GM21737 (cell line): ENCODE measurements at regions not wholly inside any gene's neighbourhood (a gene's known extent, or its start where the extent isn't known, plus 50 kb on each side); places are given as distances from the start of the nearest gene placed in this dataset.

Experiments
- ATAC-seq: cut with Tn5 transposase; IDR thresholded peaks from one replicate; pipeline ENCODE4 v1.9.1; 2021; ENCODE audit warnings: mild to moderate bottlenecking, moderate library complexity; ENCODE audit not compliant: unreplicated experiment

DNA sequence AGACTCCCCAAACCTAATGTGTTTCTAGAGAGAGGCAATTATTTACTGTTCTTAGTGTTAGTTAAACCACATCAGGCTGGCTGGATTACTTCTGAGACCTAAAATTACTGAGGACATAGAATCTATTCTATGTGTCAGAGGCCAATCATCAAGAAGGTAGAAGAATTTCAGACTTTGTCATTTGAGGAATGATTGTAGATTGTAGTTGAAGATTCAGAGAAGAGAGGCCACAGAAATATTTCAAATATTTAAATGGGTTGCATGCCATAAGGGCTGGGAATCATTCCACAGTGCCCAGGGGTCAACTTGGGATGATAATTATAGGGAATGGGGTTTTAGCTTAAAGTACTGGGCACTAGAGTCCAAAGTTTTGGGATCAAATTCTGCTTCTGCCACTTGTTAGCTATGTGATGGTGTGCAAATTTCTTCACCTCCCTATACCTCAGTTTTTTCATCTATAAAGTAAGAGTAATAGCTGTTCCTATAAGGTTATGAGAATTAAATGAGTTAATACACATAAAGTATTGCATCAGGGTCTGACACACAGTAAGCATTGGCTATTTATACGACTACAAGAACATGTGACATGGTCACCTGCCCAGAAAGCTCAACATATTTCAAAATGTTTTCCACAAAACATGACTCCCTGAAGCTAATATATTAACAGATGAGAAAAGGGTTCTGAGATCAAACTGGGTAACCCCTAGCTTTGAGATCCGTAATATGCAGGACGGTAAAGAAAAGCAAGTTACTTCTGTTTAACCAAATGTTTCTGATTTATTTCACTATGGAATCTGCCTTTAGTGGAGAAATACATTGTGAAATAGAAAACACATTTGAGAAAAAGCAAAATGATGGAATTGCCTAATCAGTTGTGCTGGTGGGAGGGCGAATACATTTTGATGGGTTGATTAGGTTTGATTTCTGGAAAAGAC lies 69.7 kb upstream of the SPAG17 start:
- no peak for ATAC-seq

DNA sequence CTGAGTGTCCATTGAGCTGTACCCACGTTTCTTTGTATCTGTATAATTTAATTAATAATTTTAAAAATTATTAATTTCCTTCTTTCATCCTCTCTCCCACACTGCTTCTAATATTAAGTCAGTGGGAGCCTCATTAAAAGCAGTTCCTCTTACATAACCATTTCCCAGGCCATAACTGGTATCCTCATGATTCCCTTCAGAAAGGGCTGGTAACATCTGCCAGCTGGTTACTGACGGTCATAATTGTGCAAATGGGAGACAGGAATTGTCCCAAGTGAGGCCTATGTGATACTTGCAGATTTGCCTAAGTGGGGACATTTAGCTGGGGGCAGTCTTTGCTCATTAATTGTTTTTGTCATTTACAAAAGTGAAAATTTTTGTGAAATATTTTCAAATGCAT lies 69.0 kb upstream of the SPAG17 start:
- no peak for ATAC-seq

DNA sequence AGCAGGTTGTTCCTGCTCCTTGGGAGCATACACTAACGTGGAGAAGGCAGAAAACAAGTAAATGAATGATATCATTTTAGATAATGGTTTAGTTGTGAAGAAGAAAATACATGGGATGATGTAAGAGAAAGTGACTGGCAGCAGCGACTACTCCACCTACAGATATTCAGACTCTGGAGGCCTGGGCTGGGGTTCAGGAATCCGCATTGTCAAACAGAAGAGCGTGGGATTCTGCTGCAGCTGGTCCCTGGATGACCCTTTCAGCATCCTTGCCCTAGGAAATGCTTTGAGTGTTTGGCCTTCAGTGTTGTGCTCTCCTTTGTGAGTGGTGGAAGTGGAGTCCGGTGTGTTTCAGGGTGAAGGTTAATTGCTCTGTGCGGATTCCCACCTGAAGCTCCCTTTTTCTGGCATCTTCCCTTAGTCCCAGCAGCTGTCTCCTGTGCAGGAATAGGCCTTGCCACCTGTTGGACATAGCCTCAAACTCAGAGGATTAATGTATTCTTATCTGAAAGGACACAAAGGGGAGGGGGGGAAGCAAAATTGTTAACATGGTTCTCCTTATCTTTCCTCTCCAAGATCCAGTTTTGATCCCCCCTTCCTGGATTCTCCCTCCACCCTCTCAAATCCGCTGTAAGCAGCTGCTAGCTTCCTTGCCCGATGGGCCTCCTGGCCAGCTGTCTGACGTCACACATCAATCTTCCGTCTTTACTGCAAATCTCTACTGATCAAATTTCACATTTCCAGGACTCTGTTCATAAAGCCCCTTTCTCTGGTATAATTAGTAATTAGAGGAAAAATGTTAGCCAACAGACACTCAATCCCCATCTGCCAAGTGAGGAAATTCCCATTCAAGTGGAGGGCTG lies 68.3 kb upstream of the SPAG17 start:
- ATAC-seq, result no peak

DNA sequence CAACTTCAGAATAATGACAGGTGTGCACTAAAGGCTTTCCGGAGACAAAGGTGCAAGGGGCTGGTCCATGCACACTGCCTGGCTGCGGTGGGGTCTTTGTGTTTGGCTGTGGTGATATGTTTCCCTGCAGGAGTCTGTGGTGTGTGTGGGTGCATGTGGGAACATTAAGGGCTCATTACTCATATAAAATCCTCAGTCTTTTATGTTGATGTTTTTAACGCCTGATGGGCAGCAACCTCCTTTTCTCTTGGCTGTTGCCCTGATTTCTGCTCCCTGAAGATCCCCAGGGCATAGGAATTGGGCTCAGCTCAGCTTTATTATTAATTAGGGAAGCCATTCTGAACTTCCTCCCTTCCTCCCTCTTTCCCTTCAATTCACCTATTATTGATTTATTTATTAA lies 67.6 kb upstream of the SPAG17 start:
- ATAC-seq, result no peak

DNA sequence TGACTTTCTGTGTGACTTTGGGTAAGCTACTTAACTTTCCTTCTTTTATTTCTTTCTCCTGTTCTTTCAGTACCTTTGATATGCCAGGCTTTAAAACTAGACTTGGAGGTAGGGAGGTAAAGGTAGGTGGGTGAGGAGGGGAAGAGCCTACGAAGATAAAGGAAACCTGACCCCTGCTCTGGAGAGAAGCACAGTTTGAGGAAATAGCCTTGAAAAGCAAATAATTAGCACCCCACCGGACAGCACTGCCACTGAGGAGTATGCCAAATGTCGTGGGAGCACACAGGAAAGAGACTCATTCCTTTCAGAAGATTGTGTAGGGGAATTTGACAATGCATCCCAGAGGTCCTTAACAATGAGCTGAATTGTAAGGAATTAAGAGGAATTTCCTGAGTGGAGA lies 65.2 kb upstream of the SPAG17 start:
- ATAC-seq, result no peak

DNA sequence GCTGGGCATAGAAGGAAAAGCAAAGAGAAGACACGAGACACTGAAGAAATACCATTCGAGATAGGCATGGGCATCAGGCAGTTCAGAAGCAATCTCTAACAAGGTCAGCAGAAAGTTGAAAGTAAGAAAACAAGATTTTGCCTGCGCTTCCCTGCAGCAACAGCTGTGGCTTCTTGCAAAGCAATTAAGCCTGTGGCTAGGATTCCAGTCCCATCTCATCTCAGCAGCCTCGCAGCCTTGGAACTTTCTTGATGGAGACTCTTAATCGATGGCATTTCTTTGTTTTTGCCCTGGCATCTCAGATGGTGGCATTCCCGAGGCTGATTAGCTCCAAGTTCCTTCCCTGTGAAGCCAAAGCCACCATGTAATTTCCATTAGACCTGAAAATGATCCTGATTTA lies 64.6 kb upstream of the SPAG17 start:
- ATAC-seq, result no peak

DNA sequence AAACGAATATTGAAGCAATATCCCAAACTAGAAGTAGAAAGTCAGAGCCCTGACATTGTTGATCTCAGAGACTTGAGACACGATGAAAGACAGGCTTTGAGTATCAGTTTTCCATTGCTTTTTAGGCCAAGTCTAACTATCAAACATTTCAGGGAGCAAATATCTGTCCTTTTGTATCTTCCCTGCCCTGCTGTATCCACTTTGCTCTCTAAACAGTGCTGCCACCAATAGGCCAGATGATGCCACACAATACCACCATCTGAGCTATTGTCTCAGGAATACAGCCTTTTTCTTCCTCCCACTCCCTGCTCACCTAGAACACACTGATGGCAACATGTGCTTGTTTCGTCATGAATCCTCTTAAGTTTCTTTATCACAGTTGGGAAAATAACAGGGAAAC lies 62.6 kb upstream of the SPAG17 start:
- ATAC-seq, result no peak

DNA sequence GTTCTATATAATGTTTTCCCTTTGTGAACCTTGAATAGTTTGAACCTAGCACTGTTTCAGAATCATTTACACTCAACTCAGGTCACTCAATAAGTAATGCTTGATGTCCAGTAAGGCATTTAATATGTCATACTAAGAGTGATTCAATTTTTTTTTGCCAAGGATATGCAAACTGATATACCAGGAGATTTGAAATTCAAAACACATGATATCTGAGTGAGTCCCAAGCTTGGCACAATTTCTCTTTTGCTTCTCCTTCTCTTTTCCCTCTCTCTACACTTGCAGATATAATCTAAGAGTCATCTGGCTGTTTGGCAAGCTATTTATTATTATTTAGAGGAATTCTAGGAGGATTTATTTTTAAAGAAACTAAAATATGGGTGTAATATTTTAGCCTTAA lies 61.6 kb upstream of the SPAG17 start:
- ATAC-seq, result no peak

DNA sequence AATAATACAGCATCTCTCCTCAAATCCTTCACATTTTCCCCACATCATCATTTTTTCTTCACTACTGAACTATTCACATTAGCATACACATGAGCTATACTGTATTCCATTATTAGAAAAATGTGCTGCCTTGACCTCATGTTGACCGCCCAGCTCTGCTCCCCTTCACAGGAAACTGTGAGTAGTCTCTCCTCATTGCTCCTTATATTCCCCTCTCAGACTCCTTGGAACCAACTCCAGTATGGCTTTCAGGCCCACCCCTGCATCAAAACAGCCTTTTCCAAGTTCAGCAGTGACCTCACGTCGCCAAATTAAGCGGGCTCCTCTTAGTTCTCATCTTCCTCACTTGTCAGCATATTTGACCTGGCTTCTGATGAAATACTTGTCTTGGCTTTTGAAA lies 59.2 kb upstream of the SPAG17 start:
- no peak for ATAC-seq

DNA sequence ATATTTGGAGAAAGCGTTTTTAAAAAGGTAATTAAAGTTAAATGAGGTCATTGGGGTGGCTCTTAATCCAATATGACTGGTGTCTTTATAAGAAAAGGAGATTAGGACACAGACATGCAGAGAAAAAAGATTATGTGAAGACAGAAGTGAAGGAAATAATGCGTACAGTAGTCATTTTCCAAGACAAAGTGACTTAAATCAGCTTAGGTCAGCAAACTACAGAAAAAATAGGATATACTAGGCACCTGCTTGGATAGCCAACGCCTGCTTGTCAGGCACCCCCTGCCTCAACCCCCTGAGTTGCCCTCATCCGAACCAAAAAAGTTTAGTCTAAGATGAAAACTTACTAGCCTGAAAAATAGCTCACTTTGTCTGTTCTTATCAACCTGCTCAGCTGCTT lies 58.2 kb upstream of the SPAG17 start:
- ATAC-seq, result no peak
